Nephron progenitor cell (in vitro differentiated cells): ENCODE measurements at regions not wholly inside any gene's neighbourhood (a gene's known extent, or its start where the extent isn't known, plus 50 kb on each side); places are given as distances from the start of the nearest gene placed in this dataset.
"Not testable (repeated sequence)": the region's sequence is repeated elsewhere in the genome, so short reads cannot be mapped to it uniquely, and the experiment has no call there.

Experiments used
- DNase-seq: peaks from one replicate; pipeline ENCODE4 v3.0.0; 2021
- H3K27ac Mint-ChIP-seq: 2 replicates; pipeline ENCODE4 v1.8.0; 2021; ENCODE audit warnings: mild to moderate bottlenecking, moderate library complexity, mixed read lengths
- H3K27me3 Mint-ChIP-seq: 2 replicates; pipeline ENCODE4 v1.8.0; 2021; ENCODE audit warnings: mild to moderate bottlenecking, low read depth, mixed read lengths; ENCODE audit not compliant: poor library complexity
- H3K36me3 Mint-ChIP-seq: 2 replicates; pipeline ENCODE4 v1.8.0; 2021; ENCODE audit warnings: low read depth, mixed read lengths
- H3K4me1 Mint-ChIP-seq: 2 replicates; pipeline ENCODE4 v1.8.0; 2021; ENCODE audit warnings: mixed read lengths
- H3K4me3 Mint-ChIP-seq: 2 replicates; pipeline ENCODE4 v1.8.0; 2021; ENCODE audit warnings: mild to moderate bottlenecking, moderate library complexity, mixed read lengths
- H3K9me3 Mint-ChIP-seq: 2 replicates; pipeline ENCODE4 v1.8.0; 2021; ENCODE audit warnings: mild to moderate bottlenecking, moderate library complexity, mixed read lengths
- CTCF ChIP-seq: fragments of 200-600 bp; sonication (generic); IDR thresholded peaks from 2 replicates; pipeline ENCODE4 v1.5.0; 2021; ENCODE audit warnings: antibody characterized with exemption

- peaks cover 7% of the 10 kb centered on the region for H3K27me3 Mint-ChIP-seq
- H3K36me3 Mint-ChIP-seq = no peaks in the 10 kb centered on the region
- no peak overlapping the region for H3K4me3 Mint-ChIP-seq
- DNase-seq = no peak
- H3K4me1 Mint-ChIP-seq = no peaks in the 10 kb centered on the region
- H3K27ac Mint-ChIP-seq = no peak overlapping the region
- no peaks in the 10 kb centered on the region for H3K9me3 Mint-ChIP-seq
- no peak for TF ChIP-seq CTCF
These were observed 125.2 kb downstream of the ZNF648 start for GRCh38 chr1:181936269-181936668.

- H3K4me1 Mint-ChIP-seq = no peaks in the 10 kb centered on the region
- H3K27ac Mint-ChIP-seq = no peak overlapping the region
- H3K27me3 Mint-ChIP-seq = peaks cover 10% of the 10 kb centered on the region
- H3K4me3 Mint-ChIP-seq = no peak overlapping the region
- no peak for DNase-seq
- H3K36me3 Mint-ChIP-seq = no peaks in the 10 kb centered on the region
- TF ChIP-seq CTCF = no peak
- H3K9me3 Mint-ChIP-seq = no peaks in the 10 kb centered on the region
These were observed 129.6 kb downstream of the ZNF648 start for GRCh38 chr1:181931873-181932272.

- TF ChIP-seq CTCF = no peak
- peaks cover 14% of the 10 kb centered on the region for H3K27me3 Mint-ChIP-seq
- no peaks in the 10 kb centered on the region for H3K9me3 Mint-ChIP-seq
- H3K36me3 Mint-ChIP-seq = no peaks in the 10 kb centered on the region
- no peaks in the 10 kb centered on the region for H3K4me1 Mint-ChIP-seq
- H3K4me3 Mint-ChIP-seq = no peak overlapping the region
- DNase-seq = no peak
- no peak overlapping the region for H3K27ac Mint-ChIP-seq
These were observed 131.3 kb downstream of the ZNF648 start for GRCh38 chr1:181930187-181930586.

- Mint-ChIP-seq H3K36me3 (peaks cover 5% of the 10 kb centered on the region), H3K4me3 (no peak overlapping the region), H3K27ac (no peak overlapping the region), H3K27me3 (peaks cover 13% of the 10 kb centered on the region), H3K9me3 (peaks cover 15% of the 10 kb centered on the region), H3K4me1 (no peaks in the 10 kb centered on the region)
- no peak for TF ChIP-seq CTCF
- no peak for DNase-seq
These were observed 134.8 kb downstream of the ZNF648 start for GRCh38 chr1:181926697-181927096.

GRCh38 chr1:181924034-181924433 is 137.5 kb downstream of the ZNF648 start:
- H3K9me3 Mint-ChIP-seq = peaks cover 22% of the 10 kb centered on the region
- not testable (repeated sequence) for H3K4me3 Mint-ChIP-seq, H3K36me3 Mint-ChIP-seq, H3K4me1 Mint-ChIP-seq, H3K27ac Mint-ChIP-seq, DNase-seq
- peaks cover 18% of the 10 kb centered on the region for H3K27me3 Mint-ChIP-seq

- peaks cover 17% of the 10 kb centered on the region for H3K9me3 Mint-ChIP-seq
- no peak for DNase-seq
- peaks cover 15% of the 10 kb centered on the region for H3K4me1 Mint-ChIP-seq
- peaks cover under 1% of the 10 kb centered on the region for H3K36me3 Mint-ChIP-seq
- H3K4me3 Mint-ChIP-seq = no peak overlapping the region
- TF ChIP-seq CTCF = no peak
- peak overlapping the region; percentile 91 for H3K27ac Mint-ChIP-seq
- peaks cover 12% of the 10 kb centered on the region for H3K27me3 Mint-ChIP-seq
These were observed 142.0 kb downstream of the ZNF648 start for GRCh38 chr1:181919542-181919941.
